Karpas-422 (cell line): ENCODE measurements at regions not wholly inside any gene's neighbourhood (a gene's known extent, or its start where the extent isn't known, plus 50 kb on each side); places are given as distances from the start of the nearest gene placed in this dataset.

ENCODE experiments used
- DNase-seq: peaks from one replicate; pipeline ENCODE4 v3.0.0-alpha.2; 2015
- H2AFZ ChIP-seq: fragments of 200-600 bp; sonication (generic); 2 replicates; pipeline ENCODE4 v1.6.1; 2014; ENCODE audit warnings: antibody characterized with exemption, low read length, mixed read lengths
- H3K27ac ChIP-seq: fragments of 200-600 bp; sonication (generic); 2 replicates; pipeline ENCODE4 v1.5.1; 2014; ENCODE audit warnings: mild to moderate bottlenecking, low read length, moderate library complexity
- H3K27me3 ChIP-seq: fragments of 200-600 bp; sonication (generic); 2 replicates; pipeline ENCODE4 v1.6.1; 2014; ENCODE audit warnings: low read length, mixed read lengths
- H3K36me3 ChIP-seq: fragments of 200-600 bp; sonication (generic); 2 replicates; pipeline ENCODE4 v1.6.1; 2014; ENCODE audit warnings: low read length, mixed read lengths; ENCODE audit not compliant: insufficient read depth
- H3K4me1 ChIP-seq: fragments of 200-600 bp; sonication (generic); 2 replicates; pipeline ENCODE4 v1.6.1; 2014; ENCODE audit warnings: mild to moderate bottlenecking, low read length, mixed read lengths
- H3K4me2 ChIP-seq: fragments of 200-600 bp; sonication (generic); 2 replicates; pipeline ENCODE4 v1.6.1; 2014; ENCODE audit warnings: low read length, low read depth, mild to moderate bottlenecking; ENCODE audit not compliant: poor library complexity, severe bottlenecking
- H3K4me3 ChIP-seq: fragments of 200-600 bp; sonication (generic); 2 replicates; pipeline ENCODE4 v1.5.1; 2014; ENCODE audit warnings: mild to moderate bottlenecking, antibody characterized with exemption, low read length, mixed read lengths
- H3K79me2 ChIP-seq: fragments of 200-600 bp; sonication (generic); 2 replicates; pipeline ENCODE4 v1.6.1; 2014; ENCODE audit warnings: mild to moderate bottlenecking, low read length, mixed read lengths
- H3K9ac ChIP-seq: fragments of 200-600 bp; sonication (generic); 2 replicates; pipeline ENCODE4 v1.6.0; 2014; ENCODE audit warnings: low read length
- H3K9me2 ChIP-seq: fragments of 200-600 bp; sonication (generic), shearing (Covaris generic); replicated peaks from 2 replicates; pipeline ENCODE4 v1.6.0; 2014; ENCODE audit warnings: mild to moderate bottlenecking, low read length, moderate library complexity; ENCODE audit not compliant: insufficient read depth
- H3K9me3 ChIP-seq: fragments of 300-700, 200-600 bp; sonication (generic); 2 replicates; pipeline ENCODE4 v1.6.1; 2014; ENCODE audit warnings: low read length, mixed read lengths
- H4K20me1 ChIP-seq: fragments of 200-600 bp; sonication (generic); 2 replicates; pipeline ENCODE4 v1.6.1; 2014; ENCODE audit warnings: mild to moderate bottlenecking, antibody characterized with exemption, low read length, low read depth; ENCODE audit not compliant: insufficient read depth

GRCh38 chr3:109570408-109570807, 233.1 kb upstream of the DPPA4 start:
- Histone ChIP-seq H3K4me3 (no peak overlapping the region), H3K4me2 (no peak overlapping the region), H3K4me1 (no peaks in the 10 kb centered on the region), H3K9me3 (peaks cover 24% of the 10 kb centered on the region), H3K27me3 (no peaks in the 10 kb centered on the region), H3K36me3 (no peaks in the 10 kb centered on the region), H4K20me1 (no peaks in the 10 kb centered on the region), H3K9ac (no peak overlapping the region), H3K79me2 (no peaks in the 10 kb centered on the region), H2AFZ (no peak overlapping the region), H3K27ac (no peak overlapping the region), H3K9me2 (no peaks in the 10 kb centered on the region)
- DNase-seq, result no peak

- H3K9ac ChIP-seq, result no peak overlapping the region
- H3K4me1 ChIP-seq, result no peaks in the 10 kb centered on the region
- no peak overlapping the region for H3K27ac ChIP-seq
- H3K9me2 ChIP-seq, result no peaks in the 10 kb centered on the region
- H3K36me3 ChIP-seq, result no peaks in the 10 kb centered on the region
- H3K9me3 ChIP-seq, result peaks cover 27% of the 10 kb centered on the region
- H3K79me2 ChIP-seq, result no peaks in the 10 kb centered on the region
- no peak overlapping the region for H2AFZ ChIP-seq
- no peaks in the 10 kb centered on the region for H3K27me3 ChIP-seq
- no peak overlapping the region for H3K4me3 ChIP-seq
- DNase-seq, result no peak
- no peaks in the 10 kb centered on the region for H4K20me1 ChIP-seq
- H3K4me2 ChIP-seq, result no peak overlapping the region
These were observed 235.0 kb upstream of the DPPA4 start for GRCh38 chr3:109572301-109572700.

DNA sequence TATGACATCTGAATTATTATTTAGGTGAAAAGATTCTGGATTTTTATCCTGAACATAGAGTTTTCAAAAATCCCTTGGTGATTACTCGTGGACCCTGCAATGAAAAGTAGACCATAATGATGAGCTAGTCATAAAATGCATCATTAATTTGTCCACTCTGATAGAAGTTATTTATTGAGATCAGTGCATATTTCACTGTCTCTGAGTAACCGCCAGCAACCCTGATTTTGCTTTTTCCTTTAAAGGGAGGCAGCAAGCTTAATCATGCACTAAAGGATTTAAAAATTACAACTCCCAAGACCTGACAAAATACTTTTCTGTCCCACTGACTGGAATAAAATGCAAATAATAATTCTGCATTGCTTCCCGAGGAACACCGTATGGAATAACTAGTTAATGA, 259.6 kb upstream of the DPPA4 start:
- H3K9me3 ChIP-seq, result no peaks in the 10 kb centered on the region
- no peaks in the 10 kb centered on the region for H3K4me1 ChIP-seq

DNA sequence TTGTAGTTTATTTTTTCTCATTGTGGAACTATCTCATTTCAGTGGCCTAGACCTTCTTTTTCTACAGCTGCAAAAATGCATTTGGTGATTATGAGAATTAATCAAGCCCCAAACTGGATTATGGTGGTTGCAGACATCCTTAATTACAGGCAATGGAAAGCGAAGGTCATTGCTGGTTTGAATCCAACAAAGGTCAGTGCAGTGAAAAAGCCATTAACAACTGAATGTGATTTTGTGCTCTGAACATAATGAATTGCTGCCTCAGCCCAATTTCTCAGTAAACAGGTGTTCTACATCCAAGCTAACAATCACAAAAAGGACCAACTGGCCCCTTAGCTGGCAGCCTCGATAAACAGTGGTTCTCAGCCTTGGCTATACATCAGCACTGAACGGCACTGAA, 260.1 kb upstream of the DPPA4 start:
- Histone ChIP-seq H3K79me2 (no peaks in the 10 kb centered on the region), H3K27me3 (no peaks in the 10 kb centered on the region), H3K4me1 (no peaks in the 10 kb centered on the region), H3K27ac (no peak overlapping the region), H3K36me3 (no peaks in the 10 kb centered on the region), H3K4me2 (no peak overlapping the region), H4K20me1 (no peaks in the 10 kb centered on the region), H3K9me3 (0 out of 2 replicates have a peak, but pooled peaks cover 3% of the 10 kb centered on the region), H3K4me3 (no peak overlapping the region), H2AFZ (no peak overlapping the region), H3K9me2 (no peaks in the 10 kb centered on the region), H3K9ac (no peak overlapping the region)
- DNase-seq, result no peak

More for the DNA sequence above, 259.6 kb upstream of the DPPA4 start:
- Histone ChIP-seq H3K9ac (no peak overlapping the region), H3K4me3 (no peak overlapping the region), H3K9me2 (no peaks in the 10 kb centered on the region), H4K20me1 (no peaks in the 10 kb centered on the region), H2AFZ (no peak overlapping the region), H3K36me3 (no peaks in the 10 kb centered on the region), H3K79me2 (no peaks in the 10 kb centered on the region), H3K27ac (no peak overlapping the region), H3K27me3 (no peaks in the 10 kb centered on the region), H3K4me2 (no peak overlapping the region)
- DNase-seq, result no peak

DNA sequence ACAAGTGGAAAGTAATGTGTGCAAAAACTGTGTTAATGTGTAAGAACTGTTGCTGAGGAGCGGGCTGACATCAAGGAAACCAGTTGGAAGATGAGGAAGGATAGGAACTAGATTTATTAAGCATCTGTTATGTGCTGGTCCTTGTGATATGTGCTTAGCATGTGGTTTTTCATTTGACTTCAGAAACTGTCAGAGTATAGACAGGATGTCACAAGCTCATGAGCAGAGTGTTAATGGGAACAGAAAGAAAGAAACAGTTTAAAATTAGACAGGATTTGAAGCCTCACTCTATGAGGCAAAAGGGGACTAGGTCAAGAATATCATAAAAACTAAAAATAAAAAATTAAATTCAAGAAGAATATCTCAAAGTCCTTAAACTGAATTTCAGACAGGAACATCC, 270.6 kb upstream of the DPPA4 start:
- no peak overlapping the region for H3K4me3 ChIP-seq
- H2AFZ ChIP-seq, result no peak overlapping the region
- no peaks in the 10 kb centered on the region for H3K27me3 ChIP-seq
- no peaks in the 10 kb centered on the region for H4K20me1 ChIP-seq
- no peak for DNase-seq
- no peaks in the 10 kb centered on the region for H3K4me1 ChIP-seq
- no peaks in the 10 kb centered on the region for H3K9me2 ChIP-seq
- H3K9me3 ChIP-seq, result 0 out of 2 replicates have a peak, but pooled peaks cover 2% of the 10 kb centered on the region
- H3K9ac ChIP-seq, result no peak overlapping the region
- no peaks in the 10 kb centered on the region for H3K36me3 ChIP-seq
- no peak overlapping the region for H3K27ac ChIP-seq
- H3K4me2 ChIP-seq, result no peak overlapping the region
- H3K79me2 ChIP-seq, result no peaks in the 10 kb centered on the region

- Histone ChIP-seq H3K4me1 (no peaks in the 10 kb centered on the region), H3K9me3 (0 out of 2 replicates have a peak, but pooled peaks cover 2% of the 10 kb centered on the region), H3K27me3 (no peaks in the 10 kb centered on the region), H2AFZ (no peak overlapping the region), H3K79me2 (no peaks in the 10 kb centered on the region), H4K20me1 (no peaks in the 10 kb centered on the region), H3K9me2 (no peaks in the 10 kb centered on the region), H3K9ac (no peak overlapping the region), H3K4me3 (no peak overlapping the region), H3K4me2 (no peak overlapping the region), H3K36me3 (no peaks in the 10 kb centered on the region), H3K27ac (no peak overlapping the region)
- DNase-seq, result no peak
These were observed 271.2 kb upstream of the DPPA4 start for GRCh38 chr3:109608574-109608973.

DNA sequence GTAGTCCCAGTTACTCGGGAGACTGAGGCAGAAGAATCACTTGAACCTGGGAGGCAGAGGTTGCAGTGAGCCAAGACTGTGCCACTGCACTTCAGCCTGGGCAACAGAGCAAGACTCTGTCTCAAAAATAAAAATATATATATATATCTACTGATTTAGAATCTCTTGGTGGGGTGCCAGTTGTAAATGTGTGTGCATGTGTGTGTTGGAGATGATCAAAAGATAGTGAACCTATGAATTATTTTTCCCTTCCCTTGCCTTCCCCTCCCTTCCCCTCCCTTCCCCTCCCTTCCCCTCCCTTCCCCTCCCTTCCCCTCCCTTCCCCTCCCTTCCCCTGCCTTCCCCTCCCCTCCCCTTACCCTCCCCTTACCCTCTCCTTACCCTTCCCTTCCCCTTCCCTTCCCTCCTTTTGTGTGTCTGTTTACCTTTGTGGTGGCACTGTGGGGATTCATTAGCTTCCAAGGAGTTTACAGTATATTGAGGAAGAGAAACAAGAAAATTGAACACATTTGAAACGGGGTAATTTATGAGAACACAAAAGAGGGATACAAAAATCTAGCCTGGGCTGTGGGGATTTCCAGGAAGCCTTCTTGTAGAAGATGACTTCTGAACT, 281.5 kb upstream of the DPPA4 start:
- no peak for DNase-seq
- Histone ChIP-seq H3K79me2 (no peaks in the 10 kb centered on the region), H3K9ac (no peak overlapping the region), H3K27ac (no peak overlapping the region), H2AFZ (no peak overlapping the region), H3K4me3 (no peak overlapping the region), H3K4me1 (no peaks in the 10 kb centered on the region), H3K27me3 (no peaks in the 10 kb centered on the region), H3K9me2 (no peaks in the 10 kb centered on the region), H3K9me3 (peaks cover 9% of the 10 kb centered on the region), H3K36me3 (no peaks in the 10 kb centered on the region), H4K20me1 (no peaks in the 10 kb centered on the region), H3K4me2 (no peak overlapping the region)

DNA sequence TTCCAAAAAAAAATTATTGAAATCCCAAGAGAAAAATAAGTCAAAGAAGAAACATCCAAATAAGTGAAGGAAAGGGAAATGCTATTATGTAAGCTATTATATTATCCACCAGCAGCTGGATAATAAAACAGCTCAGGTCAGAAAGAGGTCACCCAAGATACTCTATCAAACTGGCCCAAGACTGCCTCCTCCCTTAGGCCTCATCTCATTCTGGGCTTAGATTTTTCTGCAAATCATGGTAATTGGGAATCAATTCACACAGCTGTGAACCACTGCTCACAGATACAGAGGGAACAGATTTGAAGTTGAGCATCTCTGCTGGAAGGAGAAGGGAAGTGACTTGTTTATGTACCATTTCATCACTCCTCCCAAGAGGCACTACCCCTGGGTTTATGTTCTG, 294.6 kb upstream of the DPPA4 start:
- H2AFZ ChIP-seq, result no peak overlapping the region
- no peak overlapping the region for H3K4me2 ChIP-seq
- H3K9ac ChIP-seq, result no peak overlapping the region
- no peaks in the 10 kb centered on the region for H3K27me3 ChIP-seq
- no peak overlapping the region for H3K27ac ChIP-seq
- peaks cover 17% of the 10 kb centered on the region for H3K9me3 ChIP-seq
- no peaks in the 10 kb centered on the region for H3K9me2 ChIP-seq
- no peaks in the 10 kb centered on the region for H4K20me1 ChIP-seq
- H3K36me3 ChIP-seq, result no peaks in the 10 kb centered on the region
- DNase-seq, result no peak
- no peaks in the 10 kb centered on the region for H3K4me1 ChIP-seq
- no peak overlapping the region for H3K4me3 ChIP-seq
- no peaks in the 10 kb centered on the region for H3K79me2 ChIP-seq
